Mesendoderm (in vitro differentiated cells): ENCODE measurements at regions not wholly inside any gene's neighbourhood (a gene's known extent, or its start where the extent isn't known, plus 50 kb on each side); places are given as distances from the start of the nearest gene placed in this dataset.

Source experiments
- DNase-seq: peaks from one replicate; pipeline ENCODE4 v3.0.0; 2013
- H2AK5ac ChIP-seq: 2 replicates; pipeline ENCODE4 v1.6.1; 2013; ENCODE audit warnings: low read length, inconsistent platforms
- H2BK120ac ChIP-seq: 2 replicates; pipeline ENCODE4 v1.6.1; 2013; ENCODE audit warnings: low read depth, mild to moderate bottlenecking, low read length, moderate library complexity, mixed read lengths
- H2BK15ac ChIP-seq: replicated peaks from 2 replicates; pipeline ENCODE4 v1.6.1; 2013; ENCODE audit warnings: low read depth, mild to moderate bottlenecking, moderate library complexity
- H2BK5ac ChIP-seq: 2 replicates; pipeline ENCODE4 v1.6.1; 2013; ENCODE audit warnings: low read length, inconsistent platforms
- H3K18ac ChIP-seq: 2 replicates; pipeline ENCODE4 v1.6.1; 2013; ENCODE audit warnings: mild to moderate bottlenecking, low read length, mixed read lengths
- H3K23ac ChIP-seq: one replicate; pipeline ENCODE4 v1.6.1; 2013; ENCODE audit warnings: low read length
- H3K27ac ChIP-seq: 2 replicates; pipeline ENCODE4 v1.5.1; 2013; ENCODE audit warnings: low read depth, mild to moderate bottlenecking, inconsistent platforms, low read length, moderate library complexity
- H3K27me3 ChIP-seq: 2 replicates; pipeline ENCODE4 v1.6.1; 2013; ENCODE audit warnings: low read length, control low read depth, mild to moderate bottlenecking, inconsistent platforms; ENCODE audit not compliant: insufficient read depth, poor library complexity
- H3K36me3 ChIP-seq: 2 replicates; pipeline ENCODE4 v1.6.1; 2013; ENCODE audit warnings: low read length, inconsistent platforms; ENCODE audit not compliant: control insufficient read depth, insufficient read depth
- H3K4ac ChIP-seq: one replicate; pipeline ENCODE4 v1.6.1; 2013; ENCODE audit warnings: low read depth, mild to moderate bottlenecking, low read length, moderate library complexity
- H3K4me1 ChIP-seq: 2 replicates; pipeline ENCODE4 v1.6.1; 2013; ENCODE audit warnings: low read depth, low read length, inconsistent platforms; ENCODE audit not compliant: control insufficient read depth
- H3K4me2 ChIP-seq: 2 replicates; pipeline ENCODE4 v1.6.1; 2013; ENCODE audit warnings: low read length
- H3K4me3 ChIP-seq: 2 replicates; pipeline ENCODE4 v1.5.1; 2013; ENCODE audit warnings: mild to moderate bottlenecking, low read length
- H3K56ac ChIP-seq: one replicate; pipeline ENCODE4 v1.6.1; 2013; ENCODE audit warnings: low read length
- H3K79me1 ChIP-seq: 2 replicates; pipeline ENCODE4 v1.6.1; 2013; ENCODE audit warnings: low read length, inconsistent platforms
- H3K79me2 ChIP-seq: 2 replicates; pipeline ENCODE4 v1.6.1; 2013; ENCODE audit warnings: mild to moderate bottlenecking, low read length; ENCODE audit not compliant: control insufficient read depth, insufficient read depth
- H3K9ac ChIP-seq: 2 replicates; pipeline ENCODE4 v1.6.1; 2013; ENCODE audit warnings: low read length, inconsistent platforms
- H4K5ac ChIP-seq: one replicate; pipeline ENCODE4 v1.6.1; 2013; ENCODE audit warnings: low read length
- H4K8ac ChIP-seq: one replicate; pipeline ENCODE4 v1.6.1; 2013; ENCODE audit warnings: low read depth, mild to moderate bottlenecking, control low read depth, low read length, moderate library complexity
- WGBS: extraction: QIAGEN DNeasy Blood & Tissue Kit; methylation state at CpG from one replicate; pipeline ENCODE4 v1.1.7; 2013; ENCODE audit warnings: low lambda C conversion rate, missing lambda C conversion rate; ENCODE audit not compliant: insufficient coverage; ENCODE audit errors: extremely low coverage; 5-methylcytosine and 5-hydroxymethylcytosine counted together

DNA sequence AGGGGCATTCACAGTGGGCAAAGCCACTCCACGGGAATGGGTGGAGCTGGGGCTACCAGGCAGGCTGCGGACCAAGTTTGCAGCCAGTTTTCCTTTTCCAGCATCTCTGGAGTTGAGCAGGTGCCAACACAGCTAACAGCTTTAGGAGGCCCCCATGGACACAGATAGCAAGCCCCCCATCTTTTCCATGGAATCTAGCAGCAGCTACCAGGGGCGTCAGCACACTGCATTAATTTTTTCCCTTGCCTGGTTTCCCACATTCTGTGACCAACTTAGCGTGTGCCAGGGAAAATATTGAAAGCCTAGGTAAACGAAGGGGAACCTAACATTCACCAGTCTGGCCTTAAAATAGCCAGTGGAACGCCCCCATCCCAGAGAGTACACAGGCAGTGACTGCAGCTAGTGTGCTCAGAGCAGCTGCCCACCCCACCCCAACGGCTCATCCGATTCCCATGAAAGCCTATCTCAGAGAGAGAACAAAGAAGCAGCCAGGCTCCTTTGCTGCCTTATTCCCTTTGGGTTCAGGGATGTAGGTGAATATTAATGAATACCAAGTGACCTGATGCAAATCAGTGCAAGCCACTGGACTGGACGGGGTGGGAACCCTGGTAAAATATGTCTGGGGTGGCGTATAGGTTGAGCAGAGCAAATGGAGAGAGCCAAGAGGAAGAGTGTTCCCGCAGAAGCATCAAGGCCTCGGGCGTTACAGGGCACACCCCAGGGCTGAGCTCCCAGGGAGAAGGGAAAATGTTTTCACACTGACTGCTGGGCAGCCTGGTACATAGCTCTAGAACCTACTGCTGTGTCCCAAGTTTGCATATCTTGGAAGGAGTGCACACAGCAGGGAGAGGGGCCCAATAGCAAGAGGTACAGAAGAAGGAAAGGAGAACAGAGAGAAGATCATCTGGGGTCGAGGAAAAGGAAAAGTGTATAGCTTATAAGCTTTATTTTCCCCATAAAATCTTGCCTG is 73.9 kb upstream of the SOX9 start:
- no peak overlapping the region for H2BK120ac ChIP-seq
- WGBS = no CpG with 5 or more reads among the region's 14 CpGs
- H3K79me1 ChIP-seq = no peaks in the 10 kb centered on the region

DNA sequence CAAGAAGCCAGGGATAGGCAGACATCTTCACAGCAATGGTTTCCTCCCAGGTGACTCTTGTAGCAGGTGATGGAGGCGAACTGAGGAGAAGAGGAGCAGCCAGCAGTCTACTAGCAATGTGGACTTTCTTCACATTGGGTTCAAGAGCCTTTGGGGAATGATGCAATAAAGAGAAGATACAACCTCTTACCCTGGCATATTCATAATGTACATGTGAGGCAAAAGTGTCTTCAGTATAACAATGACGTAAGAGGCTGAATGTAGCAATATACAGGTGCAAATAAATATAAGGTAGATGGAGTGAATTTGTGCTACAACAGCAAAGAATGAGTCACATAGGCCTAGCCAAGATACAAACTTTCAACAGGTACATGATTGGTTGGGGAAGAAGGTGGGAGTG is 70.9 kb upstream of the SOX9 start:
- Histone ChIP-seq H3K4ac (no peak overlapping the region), H2BK5ac (no peak overlapping the region), H3K4me3 (no peak overlapping the region), H3K18ac (no peak overlapping the region), H3K27ac (no peak overlapping the region), H4K5ac (no peak overlapping the region), H3K79me2 (no peaks in the 10 kb centered on the region), H2AK5ac (no peak overlapping the region), H3K56ac (no peak overlapping the region), H2BK15ac (no peak overlapping the region), H4K8ac (no peak overlapping the region), H3K4me2 (no peak overlapping the region), H3K9ac (no peak overlapping the region), H3K23ac (no peak overlapping the region), H3K4me1 (no peaks in the 10 kb centered on the region), H3K36me3 (no peaks in the 10 kb centered on the region), H3K27me3 (no peaks in the 10 kb centered on the region), H2BK120ac (no peak overlapping the region), H3K79me1 (no peaks in the 10 kb centered on the region)
- no CpG with 5 or more reads among the region's 2 CpGs for WGBS
- DNase-seq = no peak

More for the DNA sequence above, 73.9 kb upstream of the SOX9 start:
- Histone ChIP-seq H3K27me3 (no peaks in the 10 kb centered on the region), H3K27ac (no peak overlapping the region), H3K36me3 (no peaks in the 10 kb centered on the region), H3K23ac (no peak overlapping the region), H2BK5ac (no peak overlapping the region), H3K4me3 (no peak overlapping the region), H3K4me1 (no peaks in the 10 kb centered on the region), H2BK15ac (no peak overlapping the region), H3K18ac (no peak overlapping the region), H3K56ac (no peak overlapping the region), H2AK5ac (no peak overlapping the region), H3K79me2 (no peaks in the 10 kb centered on the region), H3K9ac (no peak overlapping the region), H3K4me2 (no peak overlapping the region), H4K5ac (no peak overlapping the region), H4K8ac (no peak overlapping the region), H3K4ac (no peak overlapping the region)
- no peak for DNase-seq

DNA sequence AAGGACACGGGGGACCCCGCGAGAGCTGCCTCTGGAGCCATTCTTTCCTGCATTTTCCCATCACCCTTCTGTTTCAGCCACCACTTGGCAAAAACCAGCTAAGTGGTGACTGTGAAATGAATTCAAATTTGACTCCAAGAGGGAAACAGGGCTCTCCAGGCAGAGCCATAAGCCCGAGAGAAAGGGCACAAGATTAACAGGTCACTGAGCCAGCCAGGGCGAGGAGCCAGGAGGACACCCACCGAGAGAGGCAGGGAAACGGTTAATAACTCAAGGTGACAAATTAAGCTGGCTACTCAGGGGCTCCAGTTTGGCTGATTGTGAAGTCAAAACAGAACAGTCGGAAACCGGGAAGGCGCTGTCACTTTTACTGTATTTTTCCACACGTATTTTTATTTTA is 67.8 kb upstream of the SOX9 start:
- Histone ChIP-seq H3K27me3 (no peaks in the 10 kb centered on the region), H3K79me2 (no peaks in the 10 kb centered on the region), H2BK5ac (no peak overlapping the region), H3K4me3 (no peak overlapping the region), H2BK120ac (no peak overlapping the region), H3K56ac (no peak overlapping the region), H3K18ac (no peak overlapping the region), H3K4me1 (no peaks in the 10 kb centered on the region), H4K8ac (no peak overlapping the region), H3K27ac (no peak overlapping the region), H3K4me2 (no peak overlapping the region), H3K36me3 (no peaks in the 10 kb centered on the region), H4K5ac (no peak overlapping the region), H2AK5ac (no peak overlapping the region), H3K4ac (no peak overlapping the region), H3K79me1 (no peaks in the 10 kb centered on the region), H3K9ac (no peak overlapping the region), H2BK15ac (no peak overlapping the region), H3K23ac (no peak overlapping the region)
- no CpG with 5 or more reads among the region's 11 CpGs for WGBS
- no peak for DNase-seq

DNA sequence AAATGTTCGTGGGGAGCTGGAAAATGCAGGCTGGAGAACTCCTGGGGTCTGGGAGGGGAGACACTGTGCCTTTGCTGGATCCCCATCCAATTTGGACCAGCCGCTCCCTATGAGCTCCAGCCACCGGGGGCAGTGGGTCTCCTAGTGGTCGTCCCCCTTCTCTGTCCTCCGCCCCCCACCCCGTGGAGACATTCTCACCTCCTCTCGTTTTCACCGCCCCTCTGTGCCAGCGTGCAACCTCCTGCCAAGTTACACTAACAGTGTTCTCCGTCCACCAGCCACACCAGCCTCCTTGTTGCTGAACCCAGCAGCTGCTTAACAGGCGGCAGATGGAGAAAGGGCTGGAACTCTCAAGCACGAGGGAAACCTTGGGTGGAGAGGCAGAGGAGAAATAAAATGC is 67.4 kb upstream of the SOX9 start:
- H3K18ac ChIP-seq = no peak overlapping the region
- H2BK15ac ChIP-seq = no peak overlapping the region
- no peak overlapping the region for H3K4ac ChIP-seq
- H2AK5ac ChIP-seq = no peak overlapping the region
- H3K4me1 ChIP-seq = no peaks in the 10 kb centered on the region
- no peak overlapping the region for H3K9ac ChIP-seq
- H3K36me3 ChIP-seq = no peaks in the 10 kb centered on the region
- H3K79me1 ChIP-seq = no peaks in the 10 kb centered on the region
- no peak overlapping the region for H3K23ac ChIP-seq
- H3K4me2 ChIP-seq = no peak overlapping the region
- no peaks in the 10 kb centered on the region for H3K27me3 ChIP-seq
- H4K5ac ChIP-seq = no peak overlapping the region
- WGBS = no CpG with 5 or more reads among the region's 12 CpGs
- H4K8ac ChIP-seq = no peak overlapping the region
- H3K56ac ChIP-seq = peak overlapping the region; percentile 5
- no peak overlapping the region for H3K27ac ChIP-seq
- no peak overlapping the region for H3K4me3 ChIP-seq
- H3K79me2 ChIP-seq = no peaks in the 10 kb centered on the region
- DNase-seq = no peak
- H2BK120ac ChIP-seq = no peak overlapping the region
- H2BK5ac ChIP-seq = no peak overlapping the region

- no peak overlapping the region for H2BK5ac ChIP-seq
- no peak overlapping the region for H3K4ac ChIP-seq
- no peaks in the 10 kb centered on the region for H3K36me3 ChIP-seq
- H2BK120ac ChIP-seq = no peak overlapping the region
- no peak for DNase-seq
- H3K27me3 ChIP-seq = no peaks in the 10 kb centered on the region
- 100% methylated on average over 3 of the region's 4 CpGs for WGBS
- no peaks in the 10 kb centered on the region for H3K79me1 ChIP-seq
- H3K27ac ChIP-seq = no peak overlapping the region
- no peaks in the 10 kb centered on the region for H3K4me1 ChIP-seq
- no peaks in the 10 kb centered on the region for H3K79me2 ChIP-seq
- H2AK5ac ChIP-seq = no peak overlapping the region
- H3K4me3 ChIP-seq = no peak overlapping the region
- no peak overlapping the region for H3K56ac ChIP-seq
- H4K5ac ChIP-seq = no peak overlapping the region
- no peak overlapping the region for H3K9ac ChIP-seq
- no peak overlapping the region for H4K8ac ChIP-seq
- no peak overlapping the region for H3K23ac ChIP-seq
- H3K4me2 ChIP-seq = no peak overlapping the region
- no peak overlapping the region for H3K18ac ChIP-seq
- H2BK15ac ChIP-seq = no peak overlapping the region
These were observed 64.7 kb upstream of the SOX9 start for GRCh38 chr17:72056155-72056554.
